Esophagus muscularis mucosa (tissue), 4 donors: ENCODE measurements at regions not wholly inside any gene's neighbourhood (a gene's known extent, or its start where the extent isn't known, plus 50 kb on each side); places are given as distances from the start of the nearest gene placed in this dataset.

Experiments used
- EP300 ChIP-seq: sonication (generic); formaldehyde crosslinking; IDR thresholded peaks from one replicate; pipeline ENCODE4 v1.6.1; 2017; ENCODE audit warnings: antibody characterized with exemption
- POLR2A ChIP-seq: fragments of 450-650 bp; IDR thresholded peaks from one replicate; pipeline ENCODE4 v1.6.1; 2017; ENCODE audit warnings: antibody characterized with exemption, moderate library complexity, mild to moderate bottlenecking, low read depth
- TF ChIP-seq, protein P1 (sequence below), 3 experiments: fragments of 200-600 bp in 2 of 3; fragments of 450-650 bp in 1 of 3; sonication (generic) in 2 of 3; IDR thresholded peaks; one replicate each; pipeline ENCODE4 v1.5.1; 2017 to 2019; ENCODE audit warnings: antibody characterized with exemption in 3 of 3, mild to moderate bottlenecking in 2 of 3, moderate library complexity in 1 of 3

DNA sequence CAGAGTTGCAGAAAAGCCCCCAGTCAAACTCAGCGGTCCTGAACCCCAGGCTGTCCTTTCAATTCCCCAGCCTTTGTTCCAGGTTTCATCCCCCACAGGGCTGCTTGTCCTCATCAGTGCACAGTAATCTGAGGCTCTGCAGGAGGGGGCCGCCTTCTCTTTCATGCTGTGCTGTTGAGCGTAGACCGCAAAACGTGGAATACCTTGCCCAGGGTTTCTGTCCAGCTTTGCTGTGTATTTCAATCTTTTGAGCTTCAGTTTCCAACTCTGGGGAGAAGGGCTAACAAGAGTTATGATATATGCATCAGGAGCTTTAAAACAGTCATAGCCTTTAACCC is 64.8 kb downstream of the FAM43A start:
- TF ChIP-seq POLR2A (no peak), EP300 (no peak)
- TF ChIP-seq, protein P1, sequence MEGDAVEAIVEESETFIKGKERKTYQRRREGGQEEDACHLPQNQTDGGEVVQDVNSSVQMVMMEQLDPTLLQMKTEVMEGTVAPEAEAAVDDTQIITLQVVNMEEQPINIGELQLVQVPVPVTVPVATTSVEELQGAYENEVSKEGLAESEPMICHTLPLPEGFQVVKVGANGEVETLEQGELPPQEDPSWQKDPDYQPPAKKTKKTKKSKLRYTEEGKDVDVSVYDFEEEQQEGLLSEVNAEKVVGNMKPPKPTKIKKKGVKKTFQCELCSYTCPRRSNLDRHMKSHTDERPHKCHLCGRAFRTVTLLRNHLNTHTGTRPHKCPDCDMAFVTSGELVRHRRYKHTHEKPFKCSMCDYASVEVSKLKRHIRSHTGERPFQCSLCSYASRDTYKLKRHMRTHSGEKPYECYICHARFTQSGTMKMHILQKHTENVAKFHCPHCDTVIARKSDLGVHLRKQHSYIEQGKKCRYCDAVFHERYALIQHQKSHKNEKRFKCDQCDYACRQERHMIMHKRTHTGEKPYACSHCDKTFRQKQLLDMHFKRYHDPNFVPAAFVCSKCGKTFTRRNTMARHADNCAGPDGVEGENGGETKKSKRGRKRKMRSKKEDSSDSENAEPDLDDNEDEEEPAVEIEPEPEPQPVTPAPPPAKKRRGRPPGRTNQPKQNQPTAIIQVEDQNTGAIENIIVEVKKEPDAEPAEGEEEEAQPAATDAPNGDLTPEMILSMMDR (IDR thresholded peaks at IDR 0.05) = no peak
